ENCODE measurements at regions not wholly inside any gene's neighbourhood (a gene's known extent, or its start where the extent isn't known, plus 50 kb on each side); places are given as distances from the start of the nearest gene placed in this dataset.

- no TSS peak for BruUV-seq (replicated peaks)
- TF ChIP-seq EZH2 (IDR thresholded peaks at IDR 0.05; ENCODE audit: borderline replicate concordance, low read depth, low read length, poor library complexity, severe bottlenecking) = no peak
- TF ChIP-seq CTCF (conservative IDR thresholded peaks at IDR 0.05; ENCODE audit: low read depth, low read length) = no peak
- H3K27ac ChIP-seq (ENCODE audit: low read depth, low read length, poor library complexity, severe bottlenecking) = no peak overlapping the region
- no peaks in the 10 kb centered on the region for H3K36me3 ChIP-seq (ENCODE audit: insufficient read depth, low read length, poor library complexity, severe bottlenecking)
- intact Hi-C loops (cut with micrococcal nuclease; ENCODE audit: unreplicated experiment) = no loop called here
- POLR2A ChIA-PET (ENCODE audit: low non-redundant PET) = no interaction called here
- H3K4me1 ChIP-seq (ENCODE audit: insufficient read depth, low read length, poor library complexity, severe bottlenecking) = no peaks in the 10 kb centered on the region
- peaks cover 21% of the 10 kb centered on the region for H3K27me3 ChIP-seq (replicated peaks; ENCODE audit: insufficient read depth, low read depth, low read length, poor library complexity)
- DNase-seq (ENCODE audit: low spot score) = no peak
- CTCF ChIA-PET = no interaction called here
- no peaks in the 10 kb centered on the region for H3K9me3 ChIP-seq (ENCODE audit: low read depth, low read length, poor library complexity, severe bottlenecking)
- H3K4me3 ChIP-seq (ENCODE audit: low read depth, low read length, poor library complexity, severe bottlenecking) = no peak overlapping the region
These were observed 66.1 kb downstream of the RBMX2 start for GRCh38 chrX:130467936-130468335.

- H3K4me3 ChIP-seq (ENCODE audit: low read depth, low read length, poor library complexity, severe bottlenecking) = no peak overlapping the region
- intact Hi-C loops (cut with micrococcal nuclease; ENCODE audit: unreplicated experiment) = no loop called here
- H3K27ac ChIP-seq (ENCODE audit: low read depth, low read length, poor library complexity, severe bottlenecking) = no peak overlapping the region
- peaks cover 21% of the 10 kb centered on the region for H3K27me3 ChIP-seq (replicated peaks; ENCODE audit: insufficient read depth, low read depth, low read length, poor library complexity)
- no peaks in the 10 kb centered on the region for H3K4me1 ChIP-seq (ENCODE audit: insufficient read depth, low read length, poor library complexity, severe bottlenecking)
- POLR2A ChIA-PET (ENCODE audit: low non-redundant PET) = no interaction called here
- BruUV-seq (replicated peaks) = no TSS peak
- H3K9me3 ChIP-seq (ENCODE audit: low read depth, low read length, poor library complexity, severe bottlenecking) = no peaks in the 10 kb centered on the region
- H3K36me3 ChIP-seq (ENCODE audit: insufficient read depth, low read length, poor library complexity, severe bottlenecking) = no peaks in the 10 kb centered on the region
- no peak for DNase-seq (ENCODE audit: low spot score)
- CTCF ChIA-PET = no interaction called here
- no peak for TF ChIP-seq CTCF (conservative IDR thresholded peaks at IDR 0.05; ENCODE audit: low read depth, low read length)
- TF ChIP-seq EZH2 (IDR thresholded peaks at IDR 0.05; ENCODE audit: borderline replicate concordance, low read depth, low read length, poor library complexity, severe bottlenecking) = no peak
These were observed 66.7 kb downstream of the RBMX2 start for GRCh38 chrX:130468395-130468923.

GRCh38 chrX:130482871-130483270, 81.1 kb downstream of the RBMX2 start:
- Histone ChIP-seq H3K4me1 (ENCODE audit: insufficient read depth, low read length, poor library complexity, severe bottlenecking) (no peaks in the 10 kb centered on the region), H3K36me3 (ENCODE audit: insufficient read depth, low read length, poor library complexity, severe bottlenecking) (no peaks in the 10 kb centered on the region), H3K27me3 (replicated peaks; ENCODE audit: insufficient read depth, low read depth, low read length, poor library complexity) (no peaks in the 10 kb centered on the region), H3K4me3 (ENCODE audit: low read depth, low read length, poor library complexity, severe bottlenecking) (no peak overlapping the region), H3K9me3 (ENCODE audit: low read depth, low read length, poor library complexity, severe bottlenecking) (no peaks in the 10 kb centered on the region), H3K27ac (ENCODE audit: low read depth, low read length, poor library complexity, severe bottlenecking) (no peak overlapping the region)
- CTCF ChIA-PET = no interaction called here
- POLR2A ChIA-PET (ENCODE audit: low non-redundant PET) = no interaction called here
- BruUV-seq (replicated peaks) = no TSS peak
- intact Hi-C loops (cut with micrococcal nuclease; ENCODE audit: unreplicated experiment) = no loop called here
- DNase-seq (ENCODE audit: low spot score) = no peak
- TF ChIP-seq CTCF (conservative IDR thresholded peaks at IDR 0.05; ENCODE audit: low read depth, low read length) (no peak), EZH2 (IDR thresholded peaks at IDR 0.05; ENCODE audit: borderline replicate concordance, low read depth, low read length, poor library complexity, severe bottlenecking) (no peak)
